ENCODE measurements at regions not wholly inside any gene's neighbourhood (a gene's known extent, or its start where the extent isn't known, plus 50 kb on each side); places are given as distances from the start of the nearest gene placed in this dataset.
A peak's percentile ranks its signal among the peaks of the same experiment; 100 is the strongest.
"Not testable (repeated sequence)": the region's sequence is repeated elsewhere in the genome, so short reads cannot be mapped to it uniquely, and the experiment has no call there.

DNA sequence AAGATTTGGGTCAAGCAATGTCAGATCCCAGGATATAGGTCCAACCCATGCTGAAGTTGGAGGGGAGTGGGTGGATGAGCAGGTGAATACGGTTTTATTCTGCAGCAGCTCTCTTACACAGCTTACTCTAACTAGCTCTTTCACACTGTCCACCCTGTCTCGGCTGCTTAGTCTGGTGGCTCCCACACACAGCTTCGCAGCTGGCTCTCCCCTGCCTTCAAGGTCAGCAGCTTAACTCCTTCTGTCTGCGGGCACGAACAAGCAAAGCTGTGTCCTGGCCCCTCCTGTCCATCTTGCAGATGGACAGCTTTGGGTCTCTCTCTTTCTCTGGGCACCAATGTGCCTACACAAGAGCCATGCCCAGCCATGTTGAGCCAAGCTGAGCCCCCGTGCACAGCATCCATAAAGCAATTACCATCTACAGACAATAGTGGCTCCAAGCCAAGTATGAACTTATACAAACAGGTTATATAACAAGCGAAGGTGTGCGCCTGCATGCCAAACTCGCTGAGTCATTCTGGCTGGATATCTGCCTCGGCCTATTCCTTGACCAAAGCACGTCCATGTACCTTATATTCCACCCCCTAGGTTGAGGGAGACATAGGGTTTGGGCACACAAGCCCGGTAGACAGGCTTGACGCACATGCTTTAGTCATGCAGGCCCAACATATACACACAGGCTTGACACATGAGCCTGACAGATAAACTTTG is 1307.8 kb upstream of the RAG2 start:
- TF ChIP-seq GABPA (IDR thresholded peaks at IDR 0.05; ENCODE audit: low read depth), result no peak
- TF ChIP-seq POLR2AphosphoS5 (IDR thresholded peaks at IDR 0.05; ENCODE audit: low read depth), result no peak
- TF ChIP-seq, protein P1, sequence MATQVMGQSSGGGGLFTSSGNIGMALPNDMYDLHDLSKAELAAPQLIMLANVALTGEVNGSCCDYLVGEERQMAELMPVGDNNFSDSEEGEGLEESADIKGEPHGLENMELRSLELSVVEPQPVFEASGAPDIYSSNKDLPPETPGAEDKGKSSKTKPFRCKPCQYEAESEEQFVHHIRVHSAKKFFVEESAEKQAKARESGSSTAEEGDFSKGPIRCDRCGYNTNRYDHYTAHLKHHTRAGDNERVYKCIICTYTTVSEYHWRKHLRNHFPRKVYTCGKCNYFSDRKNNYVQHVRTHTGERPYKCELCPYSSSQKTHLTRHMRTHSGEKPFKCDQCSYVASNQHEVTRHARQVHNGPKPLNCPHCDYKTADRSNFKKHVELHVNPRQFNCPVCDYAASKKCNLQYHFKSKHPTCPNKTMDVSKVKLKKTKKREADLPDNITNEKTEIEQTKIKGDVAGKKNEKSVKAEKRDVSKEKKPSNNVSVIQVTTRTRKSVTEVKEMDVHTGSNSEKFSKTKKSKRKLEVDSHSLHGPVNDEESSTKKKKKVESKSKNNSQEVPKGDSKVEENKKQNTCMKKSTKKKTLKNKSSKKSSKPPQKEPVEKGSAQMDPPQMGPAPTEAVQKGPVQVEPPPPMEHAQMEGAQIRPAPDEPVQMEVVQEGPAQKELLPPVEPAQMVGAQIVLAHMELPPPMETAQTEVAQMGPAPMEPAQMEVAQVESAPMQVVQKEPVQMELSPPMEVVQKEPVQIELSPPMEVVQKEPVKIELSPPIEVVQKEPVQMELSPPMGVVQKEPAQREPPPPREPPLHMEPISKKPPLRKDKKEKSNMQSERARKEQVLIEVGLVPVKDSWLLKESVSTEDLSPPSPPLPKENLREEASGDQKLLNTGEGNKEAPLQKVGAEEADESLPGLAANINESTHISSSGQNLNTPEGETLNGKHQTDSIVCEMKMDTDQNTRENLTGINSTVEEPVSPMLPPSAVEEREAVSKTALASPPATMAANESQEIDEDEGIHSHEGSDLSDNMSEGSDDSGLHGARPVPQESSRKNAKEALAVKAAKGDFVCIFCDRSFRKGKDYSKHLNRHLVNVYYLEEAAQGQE (IDR thresholded peaks at IDR 0.05; ENCODE audit: insufficient replicate concordance, low read depth), result no peak
- no peak for TF ChIP-seq SPI1 (IDR thresholded peaks at IDR 0.05; ENCODE audit: borderline replicate concordance, low read depth)
- TF ChIP-seq, protein P2, sequence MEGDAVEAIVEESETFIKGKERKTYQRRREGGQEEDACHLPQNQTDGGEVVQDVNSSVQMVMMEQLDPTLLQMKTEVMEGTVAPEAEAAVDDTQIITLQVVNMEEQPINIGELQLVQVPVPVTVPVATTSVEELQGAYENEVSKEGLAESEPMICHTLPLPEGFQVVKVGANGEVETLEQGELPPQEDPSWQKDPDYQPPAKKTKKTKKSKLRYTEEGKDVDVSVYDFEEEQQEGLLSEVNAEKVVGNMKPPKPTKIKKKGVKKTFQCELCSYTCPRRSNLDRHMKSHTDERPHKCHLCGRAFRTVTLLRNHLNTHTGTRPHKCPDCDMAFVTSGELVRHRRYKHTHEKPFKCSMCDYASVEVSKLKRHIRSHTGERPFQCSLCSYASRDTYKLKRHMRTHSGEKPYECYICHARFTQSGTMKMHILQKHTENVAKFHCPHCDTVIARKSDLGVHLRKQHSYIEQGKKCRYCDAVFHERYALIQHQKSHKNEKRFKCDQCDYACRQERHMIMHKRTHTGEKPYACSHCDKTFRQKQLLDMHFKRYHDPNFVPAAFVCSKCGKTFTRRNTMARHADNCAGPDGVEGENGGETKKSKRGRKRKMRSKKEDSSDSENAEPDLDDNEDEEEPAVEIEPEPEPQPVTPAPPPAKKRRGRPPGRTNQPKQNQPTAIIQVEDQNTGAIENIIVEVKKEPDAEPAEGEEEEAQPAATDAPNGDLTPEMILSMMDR (IDR thresholded peaks at IDR 0.05; ENCODE audit: insufficient read depth, low read length), result no peak
- no peak for DNase-seq (ENCODE audit: low read depth in 1 of 2, low spot score in 1 of 2)
- no peak overlapping the region for H3K27ac ChIP-seq (replicated peaks)
- H3K27me3 ChIP-seq (ENCODE audit: insufficient read depth, poor library complexity, severe bottlenecking), result no peaks in the 10 kb centered on the region
- H3K4me3 ChIP-seq (replicated peaks; ENCODE audit: insufficient read depth, low read length), result no peak overlapping the region

DNA sequence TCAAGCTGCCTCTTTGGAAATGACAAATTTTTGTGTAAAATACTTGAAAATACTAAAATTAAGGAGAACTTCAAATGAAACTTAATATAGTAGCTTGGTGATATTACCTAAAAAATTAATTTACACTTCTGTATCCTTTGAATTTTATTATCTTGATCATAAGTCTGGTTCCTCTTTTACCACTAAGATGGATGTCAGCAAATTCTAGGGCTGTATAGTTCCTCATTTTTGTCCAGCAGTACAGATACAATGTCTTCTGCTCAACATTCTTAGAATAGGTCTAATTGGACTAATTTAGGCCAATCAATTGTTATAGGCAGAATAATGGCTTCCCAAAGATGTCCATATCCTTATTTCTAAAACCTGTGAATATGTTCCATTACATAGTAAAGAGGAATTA is 1298.0 kb upstream of the RAG2 start:
- Histone ChIP-seq H3K4me3 (replicated peaks; ENCODE audit: insufficient read depth, low read length) (no peak overlapping the region), H3K27me3 (ENCODE audit: insufficient read depth, poor library complexity, severe bottlenecking) (no peaks in the 10 kb centered on the region), H3K27ac (replicated peaks) (no peak overlapping the region)
- TF ChIP-seq SPI1 (IDR thresholded peaks at IDR 0.05; ENCODE audit: borderline replicate concordance, low read depth), result peak; percentile 32; the same call in 1 of the 2 replicates
- no peak for TF ChIP-seq POLR2AphosphoS5 (IDR thresholded peaks at IDR 0.05; ENCODE audit: low read depth)
- no peak for DNase-seq (ENCODE audit: low read depth in 1 of 2, low spot score in 1 of 2)

DNA sequence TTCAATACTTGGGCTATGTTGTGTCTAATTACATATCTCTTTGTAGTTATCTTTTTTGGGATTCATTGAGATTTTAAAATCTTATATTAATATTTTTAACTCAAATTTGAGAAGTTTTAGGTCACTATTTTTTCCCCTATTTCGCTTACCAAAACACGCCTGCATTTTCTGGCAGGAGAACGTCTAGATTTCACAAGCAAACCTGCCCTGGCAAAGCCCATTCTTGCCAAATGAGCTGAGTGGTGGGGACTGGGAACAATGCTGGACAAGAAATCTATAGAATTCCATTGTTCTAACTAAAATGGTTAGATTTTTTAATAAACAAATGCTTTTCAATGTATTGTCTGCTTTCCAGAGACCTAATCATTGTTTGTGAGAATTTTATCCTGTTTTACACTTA is 1283.7 kb upstream of the RAG2 start:
- DNase-seq (ENCODE audit: low read depth in 1 of 2, low spot score in 1 of 2), result no peak
- no peaks in the 10 kb centered on the region for H3K27me3 ChIP-seq (ENCODE audit: insufficient read depth, poor library complexity, severe bottlenecking)
- H3K27ac ChIP-seq (replicated peaks), result no peak overlapping the region
- TF ChIP-seq GABPA (IDR thresholded peaks at IDR 0.05; ENCODE audit: low read depth) (no peak), SPI1 (IDR thresholded peaks at IDR 0.05; ENCODE audit: borderline replicate concordance, low read depth) (no peak), POLR2AphosphoS5 (IDR thresholded peaks at IDR 0.05; ENCODE audit: low read depth) (no peak)
- TF ChIP-seq, protein P1 (IDR thresholded peaks at IDR 0.05; ENCODE audit: insufficient replicate concordance, low read depth), result no peak
- TF ChIP-seq, protein P2 (IDR thresholded peaks at IDR 0.05; ENCODE audit: insufficient read depth, low read length), result no peak
- H3K4me3 ChIP-seq (replicated peaks; ENCODE audit: insufficient read depth, low read length), result no peak overlapping the region

DNA sequence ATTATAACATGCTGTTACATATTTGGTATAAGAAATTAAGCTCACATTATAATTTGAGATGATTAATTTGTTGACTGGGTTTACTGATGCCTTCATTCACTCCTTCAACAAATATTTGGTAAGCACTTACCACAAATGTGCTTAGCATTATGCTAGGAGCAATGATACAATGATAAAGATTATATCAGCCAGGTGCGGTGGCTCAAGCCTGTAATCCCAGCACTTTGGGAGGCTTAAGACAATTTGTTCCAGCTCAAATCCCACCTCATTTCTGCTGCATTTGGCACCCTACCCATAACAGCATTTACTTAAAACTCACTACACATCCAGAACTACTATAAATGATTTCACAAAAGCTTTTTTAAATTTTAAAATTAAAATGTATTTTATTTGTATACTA is 1263.6 kb upstream of the RAG2 start:
- H3K4me3 ChIP-seq (replicated peaks; ENCODE audit: insufficient read depth, low read length), result no peak overlapping the region
- no peak for DNase-seq (ENCODE audit: low read depth in 1 of 2, low spot score in 1 of 2)
- no peak overlapping the region for H3K27ac ChIP-seq (replicated peaks)
- no peaks in the 10 kb centered on the region for H3K27me3 ChIP-seq (ENCODE audit: insufficient read depth, poor library complexity, severe bottlenecking)
- TF ChIP-seq, protein P2 (IDR thresholded peaks at IDR 0.05; ENCODE audit: insufficient read depth, low read length), result no peak
- TF ChIP-seq GABPA (IDR thresholded peaks at IDR 0.05; ENCODE audit: low read depth) (no peak), SPI1 (IDR thresholded peaks at IDR 0.05; ENCODE audit: borderline replicate concordance, low read depth) (no peak), POLR2AphosphoS5 (IDR thresholded peaks at IDR 0.05; ENCODE audit: low read depth) (no peak)
- TF ChIP-seq, protein P1 (IDR thresholded peaks at IDR 0.05; ENCODE audit: insufficient replicate concordance, low read depth), result no peak

DNA sequence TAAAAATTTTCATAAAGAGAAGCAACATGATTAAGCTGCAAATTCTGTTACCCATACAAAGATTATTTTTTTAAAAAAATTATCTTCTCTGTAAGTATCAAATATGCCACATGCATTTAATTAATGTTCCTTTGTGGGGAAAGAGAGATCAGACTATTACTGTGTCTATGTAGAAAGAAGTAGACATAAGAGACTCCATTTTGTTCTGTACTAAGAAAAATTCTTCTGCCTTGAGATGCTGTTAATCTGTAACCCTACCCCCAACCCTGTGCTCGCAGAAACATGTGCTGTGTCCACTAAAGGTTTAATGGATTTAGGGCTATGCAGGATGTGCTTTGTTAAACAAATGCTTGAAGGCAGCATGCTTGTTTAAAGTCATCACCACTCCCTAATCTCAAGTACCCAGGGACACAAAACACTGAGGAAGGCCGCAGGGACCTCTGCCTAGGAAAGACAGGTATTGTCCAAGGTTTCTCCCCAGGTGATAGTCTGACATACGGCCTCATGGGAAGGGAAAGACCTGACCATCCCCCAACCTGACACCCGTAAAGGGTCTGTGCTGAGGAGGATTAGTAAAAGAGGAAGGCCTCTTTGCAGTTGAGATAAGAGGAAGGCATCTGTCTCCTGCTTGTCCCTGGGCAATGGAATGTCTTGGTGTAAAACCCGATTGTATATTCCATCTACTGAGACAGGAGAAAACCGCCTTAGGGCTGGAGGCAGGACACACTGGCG is 1260.9 kb upstream of the RAG2 start:
- not testable (repeated sequence) for H3K27me3 ChIP-seq (ENCODE audit: insufficient read depth, poor library complexity, severe bottlenecking); H3K4me3 ChIP-seq (replicated peaks; ENCODE audit: insufficient read depth, low read length); DNase-seq (ENCODE audit: low read depth in 1 of 2, low spot score in 1 of 2); H3K27ac ChIP-seq (replicated peaks)

Data from HL-60 (cell line).